ENCODE measurements at regions not wholly inside any gene's neighbourhood (a gene's known extent, or its start where the extent isn't known, plus 50 kb on each side); places are given as distances from the start of the nearest gene placed in this dataset.

- no peak overlapping the region for H3K27ac ChIP-seq
These were observed 224.8 kb downstream of the MTERF1 start for GRCh38 chr7:91655656-91656055.

GRCh38 chr7:91656541-91657482 is 223.7 kb downstream of the MTERF1 start:
- peaks cover 8 to 13% of the 10 kb centered on the region in 2 donors for H3K4me1 ChIP-seq (replicated peaks in 1 of 2)
- 10 to 93% (median 67%) methylated on average over 1 to 7 of the region's 9 CpGs for WGBS, 10 experiments
- H3K4me3 ChIP-seq: no peak overlapping the region
- in situ Hi-C loops (cut with MboI; ENCODE audit: low pct_unique_long_range_greater_than_20kb in 2 of 9, low sequenced_read_pairs in 9 of 9, unreplicated experiment in 9 of 9): no loop called here
- ATAC-seq (replicated peaks in 6 of 8): peak; percentile 15 to 73 (median 38)
- H3K27ac ChIP-seq: peak overlapping the region in 1 of 2 donors; percentile 52

More at GRCh38 chr7:91655656-91656055, 224.8 kb downstream of the MTERF1 start:
- in situ Hi-C loops (cut with MboI; ENCODE audit: low pct_unique_long_range_greater_than_20kb in 2 of 9, low sequenced_read_pairs in 9 of 9, unreplicated experiment in 9 of 9): no loop called here
- Histone ChIP-seq H3K4me3 (no peak overlapping the region), H3K4me1 (replicated peaks in 1 of 2) (peaks cover 8 to 13% of the 10 kb centered on the region in 2 donors)
- no peak for ATAC-seq (replicated peaks in 6 of 8)

GRCh38 chr7:91657483-91658071 is 222.9 kb downstream of the MTERF1 start:
- H3K4me3 ChIP-seq: no peak overlapping the region
- WGBS, 10 experiments: 10 to 100% (median 52%) methylated on average over 1 to 3 of the region's 3 CpGs
- ATAC-seq (replicated peaks in 6 of 8): peak in 4 of 8 experiments; percentile 45 to 78 (median 76)
- H3K27ac ChIP-seq: no peak overlapping the region
- H3K4me1 ChIP-seq (replicated peaks in 1 of 2): peaks cover 8 to 13% of the 10 kb centered on the region in 2 donors
- in situ Hi-C loops (cut with MboI; ENCODE audit: low pct_unique_long_range_greater_than_20kb in 2 of 9, low sequenced_read_pairs in 9 of 9, unreplicated experiment in 9 of 9): no loop called here

DNA sequence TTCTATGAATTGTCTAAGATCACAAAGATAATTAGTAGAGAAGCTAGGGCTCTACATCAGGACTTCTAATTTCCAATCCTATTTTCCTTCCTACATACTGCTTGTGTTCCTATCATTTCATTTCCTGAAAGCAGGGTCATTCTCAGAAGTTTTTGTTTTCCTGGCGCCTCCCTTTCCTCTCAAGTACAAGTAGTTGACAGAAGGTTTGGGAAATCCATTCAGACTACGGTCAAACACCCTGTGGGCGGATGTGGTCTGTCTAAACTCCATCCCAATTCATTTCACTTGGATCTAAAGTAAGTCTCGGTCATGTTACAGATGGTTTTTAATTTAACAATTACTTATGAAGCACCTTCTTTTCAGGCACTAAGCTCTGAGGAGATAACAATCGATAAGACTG is 221.4 kb downstream of the MTERF1 start:
- H3K4me3 ChIP-seq: no peak overlapping the region
- peaks cover 8 to 13% of the 10 kb centered on the region in 2 donors for H3K4me1 ChIP-seq (replicated peaks in 1 of 2)
- no peak overlapping the region for H3K27ac ChIP-seq
- in situ Hi-C loops (cut with MboI; ENCODE audit: low pct_unique_long_range_greater_than_20kb in 2 of 9, low sequenced_read_pairs in 9 of 9, unreplicated experiment in 9 of 9): no loop called here
- 80 to 100% (median 93%) methylated on average over 1 to 5 of the region's 5 CpGs for WGBS, 10 experiments
- no peak for ATAC-seq (replicated peaks in 6 of 8)

DNA sequence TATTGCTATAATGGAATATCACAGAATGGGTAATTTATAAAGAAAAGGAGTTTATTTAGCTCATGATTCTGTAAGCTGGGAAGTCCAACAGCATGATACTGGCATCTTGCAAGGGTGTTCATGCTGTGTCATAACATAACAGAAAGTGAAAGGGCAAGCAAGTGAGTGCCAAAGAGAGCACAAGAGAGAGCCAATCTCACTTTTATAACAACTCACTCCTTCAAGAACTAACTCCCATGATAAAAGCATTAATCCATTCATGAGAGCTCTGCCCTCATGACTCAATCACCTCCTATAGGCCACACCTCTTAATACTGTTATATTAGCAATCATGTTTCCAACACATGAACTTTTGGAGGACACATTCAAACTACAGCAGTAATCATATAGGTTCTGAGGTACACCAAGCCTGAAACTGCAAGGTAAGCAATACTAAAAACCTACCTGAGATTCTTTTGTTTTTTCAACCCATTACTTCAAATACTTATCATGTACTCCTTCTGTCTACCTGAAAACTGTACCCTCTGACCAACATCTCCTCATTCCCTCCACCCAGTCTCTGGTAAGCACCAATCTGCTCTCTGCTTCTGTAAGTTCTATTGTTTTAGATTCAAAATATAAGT is 219.7 kb downstream of the MTERF1 start:
- no peak overlapping the region for H3K27ac ChIP-seq
- H3K4me3 ChIP-seq: no peak overlapping the region
- ATAC-seq (replicated peaks in 6 of 8): peak in 1 of 8 experiments; percentile 4
- H3K4me1 ChIP-seq (replicated peaks in 1 of 2): peaks cover 8 to 13% of the 10 kb centered on the region in 2 donors
- in situ Hi-C loops (cut with MboI; ENCODE audit: low pct_unique_long_range_greater_than_20kb in 2 of 9, low sequenced_read_pairs in 9 of 9, unreplicated experiment in 9 of 9): no loop called here

DNA sequence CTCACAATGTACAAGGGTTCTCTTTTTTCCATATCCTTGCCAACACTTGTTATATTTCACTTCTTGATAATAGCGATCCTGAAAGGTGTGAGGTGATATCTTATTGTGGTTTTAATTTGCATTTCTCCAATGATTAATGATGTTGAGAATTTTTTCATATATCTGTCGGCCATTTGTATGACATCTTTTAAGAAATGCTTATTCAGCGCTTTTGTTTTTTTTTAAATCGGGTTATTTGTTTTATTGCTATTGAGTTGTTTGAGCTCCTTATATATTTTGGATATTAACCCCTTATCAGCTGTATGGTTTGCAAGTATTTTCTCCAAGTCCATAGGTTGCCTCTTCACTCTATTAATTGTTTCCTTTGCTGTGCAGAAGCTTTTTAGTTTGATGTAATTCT is 218.8 kb downstream of the MTERF1 start:
- whole genome bisulfite sequencing, 10 experiments: 60 to 100% (median 89%) methylated on average over 1 to 4 of the region's 4 CpGs
- in situ Hi-C loops (cut with MboI; ENCODE audit: low pct_unique_long_range_greater_than_20kb in 2 of 9, low sequenced_read_pairs in 9 of 9, unreplicated experiment in 9 of 9): no loop called here
- Histone ChIP-seq H3K4me1 (replicated peaks in 1 of 2) (peaks cover 6 to 8% of the 10 kb centered on the region in 2 donors), H3K4me3 (no peak overlapping the region), H3K27ac (no peak overlapping the region)
- no peak for ATAC-seq (replicated peaks in 6 of 8)

GRCh38 chr7:91668217-91668616 is 212.3 kb downstream of the MTERF1 start:
- no peaks in the 10 kb centered on the region for H3K4me1 ChIP-seq (replicated peaks in 1 of 2)
- ATAC-seq (replicated peaks in 6 of 8): no peak
- no peak overlapping the region for H3K4me3 ChIP-seq
- H3K27ac ChIP-seq: no peak overlapping the region
- in situ Hi-C loops (cut with MboI; ENCODE audit: low pct_unique_long_range_greater_than_20kb in 2 of 9, low sequenced_read_pairs in 9 of 9, unreplicated experiment in 9 of 9): no loop called here

GRCh38 chr7:91671245-91671644 is 209.3 kb downstream of the MTERF1 start:
- in situ Hi-C loops (cut with MboI; ENCODE audit: low pct_unique_long_range_greater_than_20kb in 2 of 9, low sequenced_read_pairs in 9 of 9, unreplicated experiment in 9 of 9): no loop called here
- WGBS, 10 experiments: 23 to 100% (median 68%) methylated on average over 3 of the region's 3 CpGs; no CpG with 5 or more reads in 4 of the 10 experiments
- no peak for ATAC-seq (replicated peaks in 6 of 8)
- Histone ChIP-seq H3K4me1 (replicated peaks in 1 of 2) (no peaks in the 10 kb centered on the region), H3K4me3 (no peak overlapping the region), H3K27ac (no peak overlapping the region)

GRCh38 chr7:91674470-91674869 is 206.0 kb downstream of the MTERF1 start:
- in situ Hi-C loops (cut with MboI; ENCODE audit: low pct_unique_long_range_greater_than_20kb in 2 of 9, low sequenced_read_pairs in 9 of 9, unreplicated experiment in 9 of 9): no loop called here
- H3K27ac ChIP-seq: no peak overlapping the region
- no peaks in the 10 kb centered on the region for H3K4me1 ChIP-seq (replicated peaks in 1 of 2)
- no peak overlapping the region for H3K4me3 ChIP-seq
- ATAC-seq (replicated peaks in 6 of 8): no peak
- WGBS, 10 experiments: 29 to 88% (median 74%) methylated on average over 1 to 4 of the region's 4 CpGs

- H3K4me3 ChIP-seq: no peak overlapping the region
- in situ Hi-C loops (cut with MboI; ENCODE audit: low pct_unique_long_range_greater_than_20kb in 2 of 9, low sequenced_read_pairs in 9 of 9, unreplicated experiment in 9 of 9): no loop called here
- ATAC-seq (replicated peaks in 6 of 8): no peak
- no peak overlapping the region for H3K27ac ChIP-seq
- WGBS, 10 experiments: 29 to 100% (median 88%) methylated on average over 1 to 3 of the region's 3 CpGs; no CpG with 5 or more reads in 4 of the 10 experiments
- no peaks in the 10 kb centered on the region for H3K4me1 ChIP-seq (replicated peaks in 1 of 2)
These were observed 198.8 kb downstream of the MTERF1 start for GRCh38 chr7:91681718-91682117.

DNA sequence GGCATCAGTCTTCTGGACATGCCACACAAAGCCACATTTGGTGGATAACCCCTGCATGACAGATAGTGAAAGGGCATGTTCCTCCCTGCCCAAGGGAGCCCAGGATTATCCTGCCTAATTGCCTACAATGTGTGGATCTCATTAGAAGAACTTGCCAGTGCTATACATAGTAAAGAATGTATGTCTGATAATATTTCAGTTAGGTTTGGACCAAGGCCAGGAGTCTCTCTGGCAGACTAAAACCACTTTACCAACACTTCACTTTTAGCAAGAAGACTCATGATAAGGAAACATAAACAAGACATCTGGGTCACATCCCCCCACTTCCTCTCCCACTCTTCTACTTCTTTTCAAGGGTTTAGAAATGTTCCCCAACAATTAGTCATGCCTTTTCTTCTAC is 196.7 kb downstream of the MTERF1 start:
- in situ Hi-C loops (cut with MboI; ENCODE audit: low pct_unique_long_range_greater_than_20kb in 2 of 9, low sequenced_read_pairs in 9 of 9, unreplicated experiment in 9 of 9): no loop called here
- Histone ChIP-seq H3K4me1 (replicated peaks in 1 of 2) (no peaks in the 10 kb centered on the region), H3K27ac (no peak overlapping the region), H3K4me3 (no peak overlapping the region)
- ATAC-seq (replicated peaks in 6 of 8): no peak

DNA sequence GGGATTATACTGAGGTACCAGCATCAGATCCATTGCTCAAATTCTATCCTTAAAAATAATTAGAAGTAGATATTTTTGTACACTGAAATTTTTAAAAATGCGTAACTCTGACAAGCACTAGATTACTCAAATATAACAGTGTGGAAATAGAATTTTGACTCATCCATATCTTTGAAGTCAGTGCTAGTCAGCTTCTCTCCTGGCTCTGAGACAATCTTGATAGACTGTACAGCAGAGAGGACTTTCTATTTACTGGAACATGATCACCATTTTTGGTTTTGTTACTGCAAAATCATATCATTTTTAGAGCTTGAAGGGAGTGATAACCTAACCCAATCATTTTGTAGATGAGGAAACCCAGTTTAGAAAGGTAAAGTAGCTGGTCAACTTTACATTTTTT is 195.0 kb downstream of the MTERF1 start:
- Histone ChIP-seq H3K27ac (no peak overlapping the region), H3K4me1 (replicated peaks in 1 of 2) (no peaks in the 10 kb centered on the region), H3K4me3 (no peak overlapping the region)
- in situ Hi-C loops (cut with MboI; ENCODE audit: low pct_unique_long_range_greater_than_20kb in 2 of 9, low sequenced_read_pairs in 9 of 9, unreplicated experiment in 9 of 9): no loop called here
- 0 to 100% (median 76%) methylated on average over 1 of the region's 1 CpG; no CpG with 5 or more reads in 2 of the 10 experiments for WGBS, 10 experiments
- peak in 2 of 8 experiments; percentile 47 to 61 for ATAC-seq (replicated peaks in 6 of 8)

DNA sequence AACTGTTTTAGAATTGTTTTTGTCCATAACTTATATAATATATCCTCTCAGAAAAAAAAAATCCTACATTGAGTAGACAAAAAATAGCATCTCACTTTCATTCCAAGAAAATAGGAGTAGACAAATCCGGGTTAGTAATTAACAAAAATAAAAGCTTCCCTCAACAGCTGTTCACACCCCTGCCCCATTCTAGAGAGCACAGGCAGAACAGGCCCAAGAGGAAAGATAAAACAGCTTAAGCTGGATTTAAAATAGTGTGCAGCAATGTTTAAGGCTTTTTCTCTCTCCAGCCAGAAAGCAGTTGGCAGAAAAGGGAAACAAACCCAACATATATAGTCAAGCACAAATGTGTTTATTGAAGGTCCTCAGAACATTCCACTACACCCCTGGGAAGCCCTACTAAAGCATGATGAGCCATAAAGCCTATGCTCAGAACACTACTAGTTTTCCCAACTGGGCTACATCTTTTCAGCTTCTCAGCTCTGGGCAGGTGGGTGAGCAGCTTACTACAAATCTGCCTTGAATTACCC is 189.9 kb downstream of the MTERF1 start:
- 10 to 100% (median 55%) methylated on average over 1 of the region's 1 CpG; no CpG with 5 or more reads in 4 of the 10 experiments for WGBS, 10 experiments
- H3K4me3 ChIP-seq: no peak overlapping the region
- ATAC-seq (replicated peaks in 6 of 8): no peak
- no peak overlapping the region for H3K27ac ChIP-seq
- peaks cover 13 to 24% of the 10 kb centered on the region in 2 donors for H3K4me1 ChIP-seq (replicated peaks in 1 of 2)
- in situ Hi-C loops (cut with MboI; ENCODE audit: low pct_unique_long_range_greater_than_20kb in 2 of 9, low sequenced_read_pairs in 9 of 9, unreplicated experiment in 9 of 9): no loop called here
